SKM-1 treated with dmso at 0.1 percent for 144 hours (cell line): ENCODE measurements at regions not wholly inside any gene's neighbourhood (a gene's known extent, or its start where the extent isn't known, plus 50 kb on each side); places are given as distances from the start of the nearest gene placed in this dataset.

ENCODE experiments used
- DNase-seq: peaks from one replicate; lab custom pipeline; 2025; ENCODE audit not compliant: unreplicated experiment; lab: John Stamatoyannopoulos, UW

- no peak for DNase-seq
Measured at GRCh38 chr10:10772411-10772810, 245.3 kb upstream of the CELF2 start.

GRCh38 chr10:10772874-10773508 lies 244.7 kb upstream of the CELF2 start:
- no peak for DNase-seq

- DNase-seq, result no peak
Measured at GRCh38 chr10:10774416-10774815, 243.3 kb upstream of the CELF2 start.

DNA sequence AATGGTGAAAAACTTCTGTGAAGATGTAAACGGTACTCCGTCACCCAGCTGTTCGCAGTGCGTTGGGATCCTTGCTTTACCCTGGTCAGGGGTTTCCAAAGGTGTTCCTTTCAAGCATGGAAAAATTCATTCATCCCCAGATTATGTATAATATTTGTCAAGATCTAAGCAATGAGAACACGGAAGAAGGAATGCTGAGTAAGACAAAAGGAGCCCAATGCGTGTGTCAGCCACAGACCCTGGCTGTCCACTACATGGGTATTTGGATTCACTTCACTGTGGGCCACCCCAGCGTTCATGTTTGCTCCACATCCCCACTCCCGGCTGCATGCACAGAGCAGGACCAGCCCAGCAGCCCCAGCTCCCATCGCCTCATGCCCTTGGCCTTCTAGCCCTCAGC lies 241.3 kb upstream of the CELF2 start:
- DNase-seq, result no peak

GRCh38 chr10:10777279-10777678 lies 240.4 kb upstream of the CELF2 start:
- DNase-seq, result no peak

DNA sequence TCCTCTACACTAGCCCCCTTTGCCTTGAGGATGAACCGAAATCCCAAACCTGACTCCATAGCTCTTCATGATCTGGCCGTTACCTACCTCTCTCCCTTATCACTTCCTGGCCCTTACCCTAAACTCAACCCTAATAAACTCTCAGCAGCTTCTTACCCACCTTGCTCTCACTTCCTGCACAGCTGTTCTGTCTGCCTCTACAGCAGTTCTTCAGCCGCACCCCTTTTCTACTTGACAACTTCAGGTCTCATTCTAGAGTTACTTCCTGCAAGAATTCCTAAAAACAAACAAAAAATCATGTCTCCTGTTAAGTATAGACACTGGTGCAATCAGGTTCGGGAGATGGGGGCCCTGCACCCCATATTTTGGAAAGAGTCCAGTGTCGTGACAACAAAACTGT lies 239.9 kb upstream of the CELF2 start:
- DNase-seq, result no peak

GRCh38 chr10:10778959-10779358 lies 238.7 kb upstream of the CELF2 start:
- no peak for DNase-seq

GRCh38 chr10:10779511-10779910 lies 238.2 kb upstream of the CELF2 start:
- no peak for DNase-seq

DNA sequence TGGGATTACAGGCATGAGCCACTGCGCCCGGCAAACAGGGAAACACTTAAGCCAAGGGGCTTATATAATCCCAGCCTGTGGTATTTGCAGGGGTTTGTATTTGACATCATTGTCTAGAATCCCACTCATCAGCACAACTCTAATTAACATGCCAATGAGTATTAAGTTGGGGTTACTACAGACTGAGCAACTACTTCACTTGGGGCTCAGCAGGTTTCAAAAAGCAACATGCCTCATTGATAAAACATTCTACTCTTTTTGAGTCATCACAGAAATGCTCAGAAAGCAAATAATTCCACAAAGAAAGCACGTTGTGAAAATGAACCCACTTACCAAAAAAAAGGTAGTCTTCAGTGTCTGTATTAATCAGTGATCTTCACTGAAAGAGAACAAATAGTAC lies 236.9 kb upstream of the CELF2 start:
- no peak for DNase-seq

DNA sequence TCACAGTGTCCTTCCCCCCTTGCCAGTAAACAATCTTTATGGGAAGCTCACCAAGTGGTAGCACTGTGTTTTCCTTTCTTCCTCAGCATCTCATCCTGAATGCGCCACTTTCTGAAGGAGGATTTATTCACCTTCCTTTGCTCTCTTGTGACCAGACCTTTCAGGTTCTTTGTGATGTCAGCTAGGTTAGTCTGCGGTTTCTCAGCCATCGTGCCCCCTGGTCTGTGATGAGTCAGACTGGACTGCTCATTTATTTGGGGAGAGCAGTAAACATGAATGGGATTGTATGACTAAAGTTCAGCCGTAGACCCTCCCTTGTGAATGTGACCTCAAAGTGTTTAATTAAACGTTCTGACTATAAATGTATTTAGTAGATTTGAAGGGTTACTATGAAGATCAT lies 235.1 kb upstream of the CELF2 start:
- DNase-seq, result no peak

DNA sequence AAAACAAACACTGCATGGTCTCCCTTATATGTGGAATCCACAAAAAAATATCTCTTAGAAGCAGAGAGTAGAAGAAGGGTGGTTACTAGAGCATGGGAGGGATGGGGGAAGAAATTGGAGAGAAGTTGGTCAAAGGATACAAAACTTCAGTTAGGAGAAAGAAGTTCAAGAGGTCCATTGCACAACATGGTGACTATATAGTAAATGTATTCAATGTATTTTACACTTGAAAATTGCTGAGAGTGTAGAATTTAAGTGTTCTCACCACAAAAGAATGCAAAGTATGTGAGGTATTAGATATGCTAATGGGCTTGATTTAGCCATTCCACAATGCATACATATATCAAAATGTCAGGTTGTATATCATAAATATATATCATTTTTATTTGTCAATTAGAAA lies 232.0 kb upstream of the CELF2 start:
- peak; percentile 25 for DNase-seq

DNA sequence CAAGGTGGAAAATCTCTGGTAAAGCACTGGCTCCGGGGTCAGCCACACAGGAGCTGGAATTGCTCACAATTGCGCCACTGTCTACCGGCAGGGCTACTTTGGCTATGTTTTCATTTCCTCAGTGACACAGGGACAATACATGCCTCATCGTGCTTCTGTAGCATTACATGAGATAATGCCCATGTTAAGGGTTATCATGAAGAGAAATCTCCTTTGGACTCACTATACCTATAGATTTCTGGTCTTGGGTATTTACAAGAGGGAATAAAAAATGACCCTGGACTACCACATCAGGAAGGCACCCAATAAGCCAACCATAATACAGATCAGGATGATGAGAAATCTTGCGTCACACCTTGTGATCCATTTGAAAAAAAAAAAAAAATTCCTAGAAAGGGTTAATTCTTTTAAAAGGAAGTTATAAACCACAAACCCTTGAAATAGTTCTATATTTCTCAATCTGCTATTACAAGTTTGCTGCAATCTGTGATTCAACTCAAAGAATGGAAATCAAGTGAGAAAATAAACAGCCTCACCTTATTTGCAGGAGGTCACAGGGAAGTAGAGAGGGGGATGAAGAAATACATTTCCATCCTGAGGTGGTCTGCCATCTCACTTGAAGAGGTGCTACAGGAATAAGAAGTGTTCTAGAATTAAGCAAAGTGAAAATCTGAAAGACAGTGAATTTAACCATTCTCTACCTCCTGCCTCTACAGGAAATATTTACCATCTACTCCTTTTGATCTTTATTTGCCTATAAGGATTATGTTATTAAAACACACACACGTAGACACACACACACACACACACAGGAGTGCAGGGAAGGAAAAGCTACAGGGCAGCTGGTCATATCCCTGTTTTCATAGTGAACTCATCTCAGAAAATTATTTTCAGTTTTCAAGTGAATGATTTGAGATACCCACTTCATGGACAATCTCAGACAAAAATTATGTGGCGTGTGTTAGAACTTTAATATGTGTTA lies 231.3 kb upstream of the CELF2 start:
- peak; percentile 42 for DNase-seq

DNA sequence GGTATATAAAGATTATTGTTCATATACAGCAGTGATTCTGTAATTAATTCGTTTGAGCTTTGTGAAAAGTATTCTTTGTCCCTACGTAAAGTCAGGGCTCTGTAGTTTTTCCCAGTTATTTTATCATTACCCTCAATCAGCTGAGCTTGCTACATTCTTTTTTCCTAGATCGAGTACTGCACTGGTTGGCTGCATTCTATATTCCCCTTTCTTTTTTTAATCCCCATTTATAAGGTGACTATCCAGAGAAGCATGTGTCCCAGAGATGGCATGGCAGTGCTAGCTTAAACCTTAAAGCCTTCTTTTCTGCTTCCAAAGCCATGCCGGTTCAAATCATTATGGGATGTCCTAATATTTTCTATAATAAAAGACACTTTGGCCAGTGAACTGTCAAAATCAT lies 230.1 kb upstream of the CELF2 start:
- no peak for DNase-seq

GRCh38 chr10:10788761-10789160 lies 228.9 kb upstream of the CELF2 start:
- DNase-seq, result peak; percentile 25

DNA sequence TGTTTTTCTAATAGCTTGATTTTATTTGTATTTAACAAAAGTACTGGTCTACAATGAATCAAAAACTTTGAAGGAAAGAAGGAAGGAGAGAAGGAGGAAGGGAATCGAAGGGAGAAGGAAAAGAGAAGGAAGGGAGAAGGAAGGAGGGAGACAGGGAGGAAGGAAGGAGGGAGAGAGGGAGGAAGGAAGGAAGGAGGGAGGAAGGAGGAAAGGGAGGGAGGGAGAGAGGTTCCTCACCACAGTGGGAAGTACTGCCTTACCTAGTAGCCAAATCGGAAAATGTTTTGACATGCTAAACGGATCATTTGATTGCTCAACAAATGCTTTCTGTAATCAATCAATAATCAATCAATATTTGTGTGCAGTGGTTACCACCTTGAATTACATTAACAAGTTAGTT lies 225.8 kb upstream of the CELF2 start:
- no peak for DNase-seq

- no peak for DNase-seq
Measured at GRCh38 chr10:10792681-10793080, 225.0 kb upstream of the CELF2 start.

DNA sequence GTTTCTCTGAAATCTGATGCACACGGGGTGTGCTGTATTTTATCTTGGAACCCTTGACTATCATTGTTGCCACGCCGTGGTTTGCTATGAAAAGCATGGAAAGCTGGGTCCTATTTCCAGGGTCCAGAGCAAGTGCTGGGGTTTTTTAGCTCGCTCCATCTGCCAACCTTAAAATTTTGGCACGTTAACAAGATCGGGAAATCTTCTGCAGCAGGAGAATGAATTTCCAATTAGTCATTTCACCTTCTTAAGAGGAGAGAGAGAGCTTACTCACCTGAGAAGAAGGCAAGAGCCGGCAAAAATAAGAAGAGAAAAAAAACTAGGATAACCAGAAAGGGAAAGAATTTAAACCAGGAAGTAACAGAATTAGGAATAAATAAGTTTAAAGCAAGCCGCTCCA lies 223.6 kb upstream of the CELF2 start:
- no peak for DNase-seq

- DNase-seq, result no peak
Measured at GRCh38 chr10:10794791-10795191, 222.9 kb upstream of the CELF2 start.

GRCh38 chr10:10796061-10796773 lies 221.5 kb upstream of the CELF2 start:
- no peak for DNase-seq

DNA sequence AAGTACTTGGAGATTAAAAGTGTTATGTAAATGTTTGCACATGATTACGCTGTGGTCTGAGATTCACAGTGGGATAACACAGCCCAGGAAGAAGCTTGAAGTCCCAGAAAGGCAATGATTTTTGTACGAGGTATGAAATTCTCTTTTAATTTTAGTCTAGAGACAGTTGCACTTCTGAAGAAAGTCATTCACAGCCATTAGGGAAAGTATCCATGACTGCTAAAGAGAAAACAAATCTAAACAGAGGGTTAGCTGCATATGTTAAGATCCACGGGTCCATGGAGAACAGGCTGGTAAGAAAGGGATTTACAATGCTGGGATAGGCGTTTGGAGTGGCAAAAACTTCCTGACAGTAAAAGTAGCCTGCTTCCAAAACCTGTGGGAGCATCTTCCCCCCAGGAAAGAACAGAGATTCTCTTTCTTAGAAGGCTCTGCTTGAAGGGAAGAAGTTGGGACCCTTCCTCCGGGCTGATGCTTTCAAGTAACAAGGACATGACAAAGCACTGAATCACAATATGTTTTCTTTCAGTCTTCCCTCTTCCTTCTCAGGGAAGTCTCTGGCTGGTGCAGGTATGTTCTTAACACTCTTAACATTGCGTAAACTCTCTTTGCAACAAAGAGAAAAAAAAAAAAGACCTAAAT lies 220.8 kb upstream of the CELF2 start:
- DNase-seq, result no peak

DNA sequence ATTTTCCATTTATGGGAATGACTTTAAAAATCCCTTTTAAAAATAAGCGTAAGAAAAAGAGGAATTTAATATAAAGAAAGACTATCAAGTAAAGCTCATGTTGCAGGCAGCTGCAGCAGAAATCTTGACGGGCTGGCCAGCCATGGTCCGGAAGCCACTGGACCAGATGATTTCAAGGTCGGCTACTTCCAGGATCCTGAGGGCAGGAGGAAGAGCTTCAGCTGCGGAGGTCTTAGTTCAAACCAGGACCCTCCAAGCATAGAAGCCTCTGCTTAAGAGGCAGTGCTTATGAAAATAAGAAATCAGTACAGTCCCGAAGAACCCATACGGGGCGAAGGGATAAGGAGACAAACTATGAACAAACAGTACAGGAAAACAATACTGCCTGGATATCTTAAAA lies 220.2 kb upstream of the CELF2 start:
- DNase-seq, result no peak
